HepG2 (cell line): ENCODE measurements at regions not wholly inside any gene's neighbourhood (a gene's known extent, or its start where the extent isn't known, plus 50 kb on each side); places are given as distances from the start of the nearest gene placed in this dataset.

ENCODE experiments used
- CTCF ChIP-seq: sonication (generic); formaldehyde crosslinking; IDR thresholded peaks from 2 replicates; pipeline ENCODE4 v1.5.0; 2020; ENCODE audit warnings: mild to moderate bottlenecking, missing genetic modification reagents, moderate library complexity
- REST ChIP-seq, 2 experiments: IDR thresholded peaks; 2 replicates each; pipeline ENCODE4 v1.6.1; 2011 to 2012; ENCODE audit warnings: low read length in 2 of 2, borderline replicate concordance in 1 of 2, low read depth in 1 of 2, mild to moderate bottlenecking in 1 of 2, moderate library complexity in 1 of 2
- TAF1 ChIP-seq: sonication (generic); formaldehyde crosslinking; IDR thresholded peaks from 2 replicates; pipeline ENCODE4 v1.4.0; 2020; ENCODE audit warnings: missing genetic modification reagents

DNA sequence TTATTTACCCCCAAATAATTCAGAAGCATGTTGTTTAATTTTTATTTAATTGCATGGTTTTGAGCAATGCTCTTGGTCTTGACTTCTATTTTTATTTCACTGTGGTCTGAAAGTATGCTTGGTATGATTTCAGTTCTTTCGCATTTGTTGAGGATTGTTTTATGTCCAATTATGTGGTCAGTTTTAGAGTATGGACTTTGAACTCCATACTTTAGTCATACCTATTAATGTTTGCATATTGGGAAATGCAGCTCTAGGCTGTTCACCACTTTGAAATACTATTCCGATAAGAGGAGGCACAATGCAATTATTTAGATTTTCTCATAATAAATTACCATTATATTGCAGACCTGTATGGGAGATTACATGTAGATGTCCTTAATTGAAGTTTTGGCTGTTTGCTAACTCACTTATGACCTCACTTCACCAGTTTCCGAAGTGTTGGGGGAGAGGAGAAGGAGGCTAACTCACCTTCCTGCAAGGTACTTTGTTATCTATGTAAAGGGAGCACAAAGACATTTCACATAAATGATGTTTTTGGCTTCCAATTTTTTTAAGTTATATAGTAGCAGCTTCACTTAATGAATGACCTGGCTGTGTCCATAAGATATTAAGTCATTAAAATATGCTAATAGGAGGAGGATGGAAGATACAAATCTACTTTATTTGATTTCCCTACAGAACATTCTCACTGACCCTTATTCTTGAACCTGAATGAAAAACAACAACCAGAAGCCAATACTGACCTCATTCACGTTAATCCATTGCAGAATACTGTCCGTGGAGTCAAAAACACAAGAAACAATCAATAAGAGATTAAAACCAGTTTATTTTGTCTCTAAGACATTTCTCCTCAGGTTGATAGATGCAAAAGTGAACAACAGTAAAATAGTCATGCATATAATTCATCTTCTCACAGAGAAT, 970.3 kb upstream of the ARRDC3 start:
- no peak for TF ChIP-seq TAF1 (CRISPR knock-in tag)
- no peak for TF ChIP-seq CTCF
- TF ChIP-seq REST (IDR thresholded peaks at IDR 0.05; ENCODE audit: borderline replicate concordance in 1 of 2, low read depth in 1 of 2, low read length in 2 of 2): no peak
